NOMO-1 (cell line): ENCODE measurements at regions not wholly inside any gene's neighbourhood (a gene's known extent, or its start where the extent isn't known, plus 50 kb on each side); places are given as distances from the start of the nearest gene placed in this dataset.
"Not testable (repeated sequence)": the region's sequence is repeated elsewhere in the genome, so short reads cannot be mapped to it uniquely, and the experiment has no call there.

Experiments used
- DNase-seq, 2 experiments: peaks; one replicate each; lab custom pipeline; 2025; ENCODE audit not compliant: unreplicated experiment in 2 of 2; lab: John Stamatoyannopoulos, UW

DNA sequence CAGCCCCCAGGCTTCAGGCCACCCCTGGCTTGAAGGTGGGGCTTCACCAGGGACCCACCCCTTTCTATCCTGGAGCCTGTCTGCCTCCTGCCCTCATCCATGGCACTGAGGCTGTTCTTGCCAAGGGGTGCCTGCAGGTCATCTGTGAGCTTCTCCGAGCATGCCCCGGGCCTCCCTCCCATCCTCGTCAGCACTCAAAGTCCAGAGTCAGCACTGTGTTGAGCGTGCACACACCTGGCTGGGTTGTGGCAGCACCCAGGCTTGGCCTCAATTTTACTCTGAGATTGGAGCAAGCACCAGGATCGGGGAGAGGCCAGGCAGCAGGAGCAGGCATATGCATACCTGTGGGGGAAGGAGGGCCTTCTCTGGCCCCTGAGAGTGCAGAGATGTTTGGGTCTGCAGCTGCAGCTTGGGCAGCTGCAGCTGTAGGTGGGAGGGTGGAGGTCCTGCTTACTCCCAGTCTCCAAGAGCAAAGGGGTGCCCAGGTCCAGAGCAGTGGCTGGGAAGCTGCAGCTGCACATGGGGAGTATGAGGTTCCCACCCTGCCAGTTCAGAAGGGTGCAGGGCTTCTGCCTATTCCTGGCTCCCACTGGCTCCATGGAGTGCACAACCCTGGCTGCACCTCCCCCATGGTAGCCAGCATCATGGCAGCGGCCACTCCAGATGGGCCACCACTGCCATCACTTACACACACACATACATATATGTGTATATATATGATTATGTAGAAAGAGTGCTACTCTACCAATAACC is 488.7 kb downstream of the JRKL start:
- no peak for DNase-seq

DNA sequence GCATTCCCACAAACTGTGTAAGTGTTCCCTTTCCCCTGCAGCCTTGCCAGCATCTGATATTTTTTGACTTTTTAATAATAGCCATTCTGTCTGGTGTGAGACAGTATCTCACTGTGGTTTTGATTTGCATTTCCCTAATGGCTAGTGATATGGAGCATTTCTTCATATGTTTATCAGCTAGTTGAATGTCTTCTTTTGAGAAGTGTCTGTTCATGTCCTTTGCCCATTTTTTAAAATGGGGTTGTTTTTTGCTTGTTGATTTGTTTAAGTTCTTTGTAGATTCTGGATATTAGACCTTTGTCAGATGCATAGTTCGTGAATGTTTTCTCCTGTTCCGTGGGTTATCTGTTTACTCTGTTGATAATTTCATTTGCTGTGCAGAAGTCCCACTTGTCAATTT is 492.8 kb downstream of the JRKL start:
- DNase-seq: not testable (repeated sequence)

DNA sequence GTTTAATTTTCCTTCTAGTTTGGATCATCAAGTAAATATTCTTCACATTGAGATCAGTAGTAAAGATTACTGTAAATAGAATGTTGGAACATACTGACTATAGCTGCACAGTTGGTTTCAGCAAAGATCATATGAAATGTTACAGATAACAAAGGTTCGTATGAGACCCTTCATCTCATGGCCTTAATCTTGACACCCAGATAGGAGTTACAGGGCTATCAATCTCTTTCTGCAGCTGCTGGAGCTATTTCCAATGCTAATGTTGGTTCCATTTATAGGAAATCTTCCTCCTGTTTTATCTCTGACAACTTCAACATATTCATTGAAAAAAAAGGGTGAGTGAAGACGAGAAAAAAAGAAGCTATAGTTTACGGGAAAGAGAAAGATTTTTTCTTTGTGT is 495.6 kb downstream of the JRKL start:
- no peak for DNase-seq

DNA sequence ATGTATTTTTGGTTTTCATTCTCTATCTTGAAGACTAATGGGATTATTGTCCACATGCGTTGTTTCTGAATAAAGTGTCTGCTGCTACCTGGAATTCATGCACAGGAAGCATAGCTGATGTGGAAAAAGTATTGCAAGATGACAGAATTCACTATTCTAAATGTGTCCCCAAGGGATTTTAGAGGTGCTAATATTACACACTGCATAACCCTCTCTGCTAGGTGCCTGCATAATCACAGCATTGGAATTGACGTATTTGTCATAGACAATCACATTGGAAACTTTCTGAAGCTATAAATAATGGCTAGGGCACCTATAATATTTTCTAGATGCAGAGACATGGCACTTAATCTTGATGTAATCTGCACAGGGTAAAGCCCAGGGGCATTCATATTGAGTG is 496.1 kb downstream of the JRKL start:
- no peak for DNase-seq

DNA sequence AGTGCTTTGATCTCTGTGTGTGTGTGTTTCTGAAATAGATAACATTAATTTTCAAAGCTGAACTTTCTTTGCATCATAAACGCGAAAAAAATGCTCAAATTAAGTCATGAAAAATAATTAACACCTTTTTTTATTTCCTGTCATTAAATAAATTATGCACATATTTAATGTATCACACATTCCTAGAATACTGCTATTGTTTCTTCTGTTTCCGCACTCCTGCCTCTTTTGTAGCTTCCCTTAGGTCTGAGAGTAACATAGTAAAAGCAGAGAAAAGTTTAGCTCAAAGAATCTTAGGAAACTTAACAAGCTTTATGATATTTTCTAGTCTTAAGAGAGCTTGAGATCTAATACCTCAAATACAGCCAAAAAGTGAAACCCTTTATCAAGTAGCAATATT is 504.2 kb downstream of the JRKL start:
- DNase-seq: no peak

DNA sequence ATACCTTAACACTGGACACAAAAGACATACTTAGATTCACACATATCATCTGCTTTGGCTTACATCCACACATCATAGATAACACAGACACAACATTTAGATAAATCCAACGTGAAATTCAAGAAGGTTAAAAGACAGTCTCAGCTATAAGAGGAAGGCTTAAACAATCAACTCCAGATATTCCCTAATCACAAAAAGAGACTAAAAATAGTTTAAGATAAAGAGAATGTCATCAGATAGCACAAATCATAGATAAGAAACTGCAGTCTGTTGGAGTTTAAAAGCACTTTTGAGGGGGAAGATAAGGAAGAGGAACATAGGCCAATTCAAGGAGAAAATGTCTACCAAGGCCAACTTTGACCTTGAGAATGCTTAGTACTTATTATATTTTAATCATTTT is 504.8 kb downstream of the JRKL start:
- DNase-seq: no peak

DNA sequence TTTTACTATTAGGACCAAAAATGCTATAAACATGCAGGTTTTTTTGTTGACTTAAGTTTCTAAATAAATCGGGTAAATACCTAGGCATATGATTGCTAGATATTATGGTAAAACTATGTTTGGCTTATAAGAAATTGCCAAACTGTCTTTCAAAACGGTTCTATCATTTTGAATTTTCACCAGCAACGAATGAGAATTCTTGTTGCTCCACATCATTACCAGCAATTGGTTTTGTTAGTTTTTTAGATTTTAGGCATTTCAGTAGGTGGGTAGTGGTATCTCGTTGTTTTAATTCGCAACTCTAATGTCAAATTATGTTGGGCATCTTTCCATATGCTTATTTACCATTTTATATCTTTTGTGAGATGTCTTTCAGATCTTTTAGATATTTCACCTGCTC is 510.2 kb downstream of the JRKL start:
- no peak for DNase-seq

DNA sequence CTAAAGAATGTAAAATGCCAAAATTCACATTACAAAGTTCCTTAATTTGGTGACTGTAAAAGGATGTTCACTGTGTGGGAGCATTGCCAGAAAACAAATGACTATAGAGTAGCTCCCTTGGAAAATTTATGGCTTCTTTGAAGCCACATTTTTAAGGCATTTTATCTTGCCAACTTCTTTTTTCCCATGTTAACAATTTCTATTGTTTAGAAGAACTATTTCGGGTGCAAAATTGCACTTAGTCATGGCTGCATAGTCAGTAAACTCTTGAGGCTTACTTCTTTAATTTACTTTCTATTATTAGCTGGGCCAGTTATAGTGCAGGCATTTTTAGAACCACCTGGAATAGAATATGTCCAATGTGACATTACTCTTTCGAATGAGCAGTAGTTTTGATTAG is 515.3 kb downstream of the JRKL start:
- no peak for DNase-seq

DNA sequence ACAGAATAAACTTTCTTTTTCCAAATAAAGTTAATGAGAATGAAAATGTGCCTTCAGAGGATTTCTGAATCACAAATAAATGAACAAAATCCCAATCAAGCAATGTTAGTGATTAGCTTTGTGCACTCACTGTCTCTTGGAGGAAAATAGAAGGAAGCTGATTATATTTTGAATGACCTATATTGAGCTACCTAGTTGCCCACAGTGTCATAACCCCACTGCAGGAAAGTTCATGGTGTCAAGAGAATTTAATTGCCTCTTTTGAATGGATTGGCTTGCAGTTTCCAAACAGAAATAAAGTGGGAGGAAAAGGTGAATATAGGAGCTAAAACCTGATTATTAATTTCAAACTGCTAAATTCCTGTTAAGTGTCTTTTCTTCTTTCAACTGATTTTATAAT is 515.9 kb downstream of the JRKL start:
- no peak for DNase-seq

DNA sequence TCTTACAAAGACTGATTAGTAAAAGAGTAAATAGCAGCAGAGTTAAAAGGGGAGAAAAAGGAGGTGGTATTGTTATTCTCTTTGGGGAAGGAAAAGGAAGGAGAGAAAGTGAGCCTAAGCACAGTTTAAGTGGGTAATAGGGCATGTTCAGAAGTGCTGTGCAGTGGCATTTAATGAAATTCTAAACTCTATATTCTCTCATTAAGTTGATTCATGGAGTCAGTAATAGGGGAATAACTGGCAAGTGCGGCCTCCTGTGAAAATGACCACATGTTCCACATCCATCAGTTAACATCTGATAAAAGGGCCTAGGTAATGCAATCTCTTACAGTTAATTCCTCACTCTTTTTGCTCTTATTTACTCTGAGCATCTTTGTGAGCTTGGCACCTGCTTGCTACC is 516.7 kb downstream of the JRKL start:
- DNase-seq: no peak

DNA sequence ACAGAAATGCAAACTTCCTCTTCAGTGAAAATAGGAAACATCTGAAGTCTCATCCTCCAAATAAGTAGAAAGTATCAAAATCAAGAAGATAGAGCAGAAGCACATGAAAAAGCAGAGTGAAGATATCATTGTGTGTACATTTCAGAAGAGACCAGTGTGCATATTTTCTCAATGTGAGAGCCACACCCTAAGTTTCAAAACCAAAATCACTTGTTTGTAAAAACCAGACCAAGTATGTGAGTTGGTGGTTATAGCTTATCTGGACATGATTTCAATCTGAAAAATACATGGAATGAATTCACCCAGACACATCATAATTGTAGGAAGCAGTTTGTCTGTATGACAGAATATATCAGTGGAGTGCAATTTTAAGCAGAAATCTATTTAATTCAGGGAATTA is 536.0 kb downstream of the JRKL start:
- no peak for DNase-seq

DNA sequence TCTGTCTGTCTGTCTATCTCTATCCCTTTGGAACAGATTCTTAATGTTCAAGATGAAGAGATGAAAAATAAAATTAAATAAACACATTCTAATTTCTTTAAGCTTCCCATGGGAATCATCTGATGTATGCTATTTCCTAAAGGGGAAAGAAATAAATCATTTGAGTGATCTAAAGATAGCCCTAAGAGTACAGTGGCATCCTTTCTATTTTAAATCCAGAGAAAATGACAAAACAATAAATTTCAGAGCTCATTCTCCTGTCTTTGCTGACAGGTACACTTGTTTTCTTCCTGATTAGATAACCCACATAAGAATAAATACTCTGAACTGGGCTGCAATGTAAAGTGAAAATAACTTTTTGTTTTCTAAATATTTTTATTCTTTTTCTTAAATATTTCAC is 550.4 kb downstream of the JRKL start:
- DNase-seq: no peak

DNA sequence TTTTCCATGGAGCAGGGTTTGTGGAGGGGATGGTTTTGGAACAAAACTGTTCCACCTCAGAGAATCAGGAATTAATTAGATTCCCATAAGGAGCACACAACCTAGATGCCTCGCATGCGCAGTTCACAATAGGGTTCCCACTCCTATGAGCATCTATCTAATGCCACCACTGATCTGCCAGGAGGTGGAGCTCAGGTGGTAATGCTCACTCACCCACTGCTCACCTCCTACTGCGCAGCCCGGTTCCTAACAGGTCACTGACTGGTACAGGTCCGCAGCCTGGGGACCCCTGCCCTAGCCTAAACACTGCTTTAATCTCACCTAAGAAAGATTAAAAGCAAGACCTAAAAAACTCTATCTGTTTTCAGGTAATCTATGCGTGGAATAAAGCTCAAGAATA is 553.0 kb downstream of the JRKL start:
- DNase-seq: no peak

DNA sequence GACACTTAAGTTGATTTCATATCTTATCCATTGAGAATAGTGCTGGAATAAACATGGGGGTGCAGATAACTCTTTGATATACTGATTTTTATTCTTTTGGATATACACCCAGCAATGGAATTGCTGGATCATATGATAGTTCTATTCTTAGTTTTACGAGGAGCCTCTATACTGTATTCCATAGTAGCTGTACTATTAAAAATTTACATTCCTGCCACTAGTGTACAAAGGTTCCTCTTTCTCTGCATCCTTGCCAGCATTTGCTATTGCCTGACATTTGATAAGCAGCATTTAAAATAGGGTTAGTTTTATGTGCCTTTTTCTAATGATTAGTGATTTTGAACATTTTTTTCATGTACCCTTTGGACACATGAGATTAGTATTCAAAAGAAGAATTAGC is 554.2 kb downstream of the JRKL start:
- DNase-seq: no peak

DNA sequence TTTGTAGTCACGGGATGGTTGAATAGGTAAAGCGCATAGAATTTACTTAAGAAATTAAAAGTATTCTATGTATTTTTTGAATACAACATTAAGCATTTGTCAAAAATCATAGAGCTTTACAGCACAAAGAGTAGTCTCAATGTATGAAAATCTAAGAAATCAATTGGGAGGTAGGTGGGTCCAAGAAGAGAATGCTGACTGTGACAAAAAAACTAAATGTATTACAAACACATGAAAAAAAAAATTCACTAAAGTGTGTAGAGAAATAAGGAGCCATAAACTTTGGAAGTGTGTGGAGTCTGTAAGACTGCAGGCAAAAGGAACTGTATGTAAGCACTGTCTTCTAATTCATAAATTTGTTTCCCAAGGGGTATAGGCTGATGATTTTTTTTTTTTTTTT is 558.3 kb downstream of the JRKL start:
- DNase-seq: no peak

DNA sequence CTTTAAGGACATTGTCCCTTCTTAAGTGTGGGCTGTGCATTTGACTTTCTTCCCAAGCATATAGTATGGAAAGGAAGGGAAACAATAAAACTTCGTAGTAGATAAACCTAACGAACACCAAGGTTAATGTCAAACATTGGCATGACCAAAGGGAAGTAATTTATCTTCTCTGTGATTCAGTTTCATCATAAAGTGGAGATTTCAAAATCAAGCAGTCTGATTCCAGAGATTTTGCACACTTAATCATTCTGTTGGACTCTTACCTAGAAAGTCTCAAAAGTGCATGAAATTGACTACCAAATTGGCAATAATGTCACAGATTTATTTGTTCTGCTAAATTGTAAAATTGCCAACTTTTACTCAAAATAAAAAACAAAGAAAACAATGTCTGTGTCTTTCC is 559.7 kb downstream of the JRKL start:
- no peak for DNase-seq

DNA sequence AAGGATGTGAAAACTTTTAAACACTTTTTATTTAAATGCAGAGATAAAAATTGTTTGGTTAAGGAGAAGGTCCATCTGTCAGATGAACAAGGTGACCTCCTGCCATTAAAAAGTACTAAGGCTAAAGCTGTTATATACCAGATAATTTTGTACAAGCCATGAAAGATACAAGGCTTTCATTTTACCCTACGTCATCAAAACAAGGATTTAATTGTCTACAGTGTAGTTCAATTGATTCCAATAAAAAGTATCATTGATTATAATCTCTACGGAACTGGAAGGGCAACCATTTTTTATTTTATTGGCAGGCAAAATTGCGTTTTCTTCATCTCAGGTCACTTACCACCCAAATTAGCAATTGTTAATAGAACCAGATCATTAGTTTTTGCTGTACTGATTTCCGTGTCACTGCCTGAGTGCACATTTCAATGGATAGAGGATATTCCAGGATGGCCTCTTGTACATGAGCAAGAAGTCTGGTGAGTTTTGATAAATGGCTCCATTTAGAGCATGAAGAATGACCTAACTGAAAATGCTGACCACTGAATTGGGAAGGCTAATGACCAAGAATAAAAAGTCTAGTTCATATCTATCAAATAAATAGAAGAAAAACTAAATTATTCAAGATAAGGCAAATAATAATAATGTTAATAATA is 564.9 kb downstream of the JRKL start:
- no peak for DNase-seq

DNA sequence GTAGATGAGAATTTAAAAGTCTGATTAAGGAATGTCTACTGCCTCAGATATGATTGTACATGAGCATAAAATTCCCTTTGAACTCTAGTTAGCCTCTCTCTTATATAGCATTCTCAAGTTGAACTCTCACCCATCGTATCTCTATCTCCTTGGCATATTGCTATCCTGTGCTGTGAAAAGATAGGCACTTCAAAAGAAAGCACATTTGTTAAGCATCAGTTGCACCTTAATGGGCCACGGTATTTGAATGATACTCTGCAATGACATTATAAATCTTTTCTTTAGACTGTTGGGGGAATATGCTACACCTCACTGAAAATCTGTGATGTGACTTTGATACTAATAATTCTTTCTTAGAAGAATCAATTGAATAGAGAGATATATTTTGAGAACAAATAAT is 570.7 kb downstream of the JRKL start:
- DNase-seq: no peak

DNA sequence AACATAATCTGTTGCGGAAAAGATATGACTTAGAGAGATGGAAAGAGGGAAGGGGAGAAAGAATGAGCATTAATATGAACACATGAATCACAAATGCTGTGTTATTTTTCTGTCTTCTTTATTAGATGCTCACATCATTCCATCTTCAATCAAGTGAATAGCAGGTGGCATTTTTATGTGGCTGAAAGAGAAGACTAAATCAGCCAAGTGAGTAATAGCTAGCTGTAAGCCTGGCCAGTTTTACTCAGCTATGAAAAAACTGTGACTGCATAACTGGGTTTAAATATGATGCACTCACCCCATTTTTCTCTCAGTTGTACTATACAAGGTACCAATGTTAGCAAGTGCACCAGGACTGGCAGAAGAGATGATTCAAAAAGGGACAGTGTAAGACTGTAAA is 571.1 kb downstream of the JRKL start:
- DNase-seq: no peak

DNA sequence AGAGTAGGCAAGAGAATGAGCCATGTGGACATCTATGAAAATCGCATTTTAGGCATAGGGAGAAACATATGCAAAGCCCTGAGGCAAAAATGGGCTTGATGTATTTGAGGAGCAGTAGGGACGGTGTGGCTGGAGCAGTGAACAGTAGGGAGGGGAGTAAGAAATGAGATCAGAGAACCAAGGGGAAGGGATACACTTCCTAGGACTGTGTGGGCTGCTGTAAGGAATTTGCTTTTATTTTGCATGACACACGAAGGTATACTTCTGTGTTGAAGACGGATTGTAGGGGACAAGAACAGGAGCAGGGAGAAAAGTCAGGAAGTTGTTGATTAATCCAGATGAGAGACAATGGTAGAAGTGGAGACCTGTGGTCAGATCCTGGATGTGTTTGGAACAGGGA is 572.1 kb downstream of the JRKL start:
- DNase-seq: no peak

DNA sequence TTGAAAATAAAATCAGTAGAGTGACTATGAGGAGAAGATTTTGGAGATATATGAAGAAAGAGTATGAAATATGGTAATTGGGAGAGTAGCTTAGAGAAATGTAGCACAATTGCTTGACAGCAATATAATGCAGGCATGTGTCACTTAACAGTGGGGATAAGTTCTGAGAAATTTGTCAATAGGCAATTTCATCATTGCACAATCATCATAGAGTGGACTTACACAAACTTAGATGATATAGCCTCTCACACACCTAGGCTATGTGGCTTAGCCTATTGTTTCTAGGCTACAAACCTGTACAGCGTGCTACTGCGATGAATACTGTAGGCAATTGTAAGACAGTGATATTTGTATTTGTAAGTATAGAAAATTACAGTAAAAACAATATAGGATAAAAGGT is 573.6 kb downstream of the JRKL start:
- no peak for DNase-seq

DNA sequence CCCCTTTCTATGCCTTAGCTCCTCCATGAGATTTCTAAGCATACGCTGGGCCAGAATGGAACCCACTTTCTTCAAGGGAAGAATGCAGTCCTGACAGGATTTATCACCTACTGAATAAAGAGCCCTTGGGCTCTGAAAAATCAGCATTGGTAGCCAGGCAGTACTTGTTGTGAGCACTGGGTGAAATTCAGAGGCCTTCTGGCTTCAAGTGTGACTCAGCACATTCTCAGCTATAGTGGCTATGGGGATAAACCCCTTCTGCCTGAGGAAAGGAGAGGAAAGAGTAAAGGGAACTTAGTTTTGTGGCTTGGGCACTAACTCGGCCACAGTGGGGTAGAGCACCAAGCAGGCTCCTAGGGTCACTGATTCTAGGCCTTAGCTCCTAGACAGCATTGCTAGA is 574.8 kb downstream of the JRKL start:
- no peak for DNase-seq

DNA sequence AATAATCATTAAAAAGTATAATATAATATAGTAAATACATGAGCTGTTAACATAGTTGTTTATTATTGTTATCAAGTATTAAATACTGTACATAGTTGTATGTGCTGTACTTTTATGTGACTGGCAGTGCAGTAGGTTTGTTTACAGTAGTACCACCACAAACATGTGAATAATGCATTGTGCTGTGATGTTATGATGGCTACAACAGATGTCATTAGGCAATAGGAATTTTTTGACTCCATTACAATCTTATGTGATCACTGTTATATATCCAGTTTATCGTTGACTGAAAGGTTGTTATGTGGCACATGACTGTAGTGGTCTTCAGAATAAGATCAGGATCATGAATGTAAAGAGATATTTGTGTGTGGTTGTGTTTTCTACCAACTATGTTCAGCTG is 577.8 kb downstream of the JRKL start:
- no peak for DNase-seq
